IPS-18a (cell line): ENCODE measurements at regions not wholly inside any gene's neighbourhood (a gene's known extent, or its start where the extent isn't known, plus 50 kb on each side); places are given as distances from the start of the nearest gene placed in this dataset.

Source experiments
- H3K27ac ChIP-seq: one replicate; pipeline ENCODE4 v1.5.1; 2013; ENCODE audit warnings: low read length
- H3K27me3 ChIP-seq: one replicate; pipeline ENCODE4 v1.6.1; 2013; ENCODE audit warnings: mild to moderate bottlenecking, low read length; ENCODE audit not compliant: control insufficient read depth, insufficient read depth
- H3K36me3 ChIP-seq: one replicate; pipeline ENCODE4 v1.6.1; 2013; ENCODE audit warnings: low read depth, low read length; ENCODE audit not compliant: control insufficient read depth
- H3K4me1 ChIP-seq: one replicate; pipeline ENCODE4 v1.6.1; 2013; ENCODE audit warnings: low read depth, low read length; ENCODE audit not compliant: control insufficient read depth
- H3K4me3 ChIP-seq: one replicate; pipeline ENCODE4 v1.5.1; 2013; ENCODE audit warnings: low read length
- H3K9ac ChIP-seq: one replicate; pipeline ENCODE4 v1.6.1; 2013; ENCODE audit warnings: mild to moderate bottlenecking, low read length, moderate library complexity
- H3K9me3 ChIP-seq: one replicate; pipeline ENCODE4 v1.6.1; 2013; ENCODE audit warnings: low read depth, low read length; ENCODE audit not compliant: control insufficient read depth

DNA sequence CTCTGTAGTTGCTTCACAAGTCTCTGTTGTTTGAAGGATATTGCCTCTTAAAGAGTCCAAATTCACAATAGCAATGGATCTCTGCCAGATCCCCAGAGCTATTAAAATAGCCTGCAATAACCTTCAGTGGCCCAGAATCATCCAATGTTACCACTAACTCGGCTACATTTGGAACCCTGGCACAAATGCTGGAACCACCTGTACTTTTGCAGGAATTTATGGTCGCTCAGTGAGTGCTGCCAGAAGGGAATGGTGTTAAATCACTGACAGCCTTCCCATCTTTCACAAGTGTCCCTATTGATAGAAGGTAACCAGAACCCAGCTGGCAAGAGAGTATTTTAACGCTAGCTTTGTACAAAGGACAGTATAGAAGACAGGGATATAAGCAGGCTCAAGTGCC, 298.8 kb upstream of the PLSCR5 start:
- no peaks in the 10 kb centered on the region for H3K4me1 ChIP-seq
- no peak overlapping the region for H3K4me3 ChIP-seq
- no peak overlapping the region for H3K27ac ChIP-seq
- no peaks in the 10 kb centered on the region for H3K36me3 ChIP-seq
- H3K9me3 ChIP-seq: no peaks in the 10 kb centered on the region
- no peaks in the 10 kb centered on the region for H3K27me3 ChIP-seq
- H3K9ac ChIP-seq: no peak overlapping the region

DNA sequence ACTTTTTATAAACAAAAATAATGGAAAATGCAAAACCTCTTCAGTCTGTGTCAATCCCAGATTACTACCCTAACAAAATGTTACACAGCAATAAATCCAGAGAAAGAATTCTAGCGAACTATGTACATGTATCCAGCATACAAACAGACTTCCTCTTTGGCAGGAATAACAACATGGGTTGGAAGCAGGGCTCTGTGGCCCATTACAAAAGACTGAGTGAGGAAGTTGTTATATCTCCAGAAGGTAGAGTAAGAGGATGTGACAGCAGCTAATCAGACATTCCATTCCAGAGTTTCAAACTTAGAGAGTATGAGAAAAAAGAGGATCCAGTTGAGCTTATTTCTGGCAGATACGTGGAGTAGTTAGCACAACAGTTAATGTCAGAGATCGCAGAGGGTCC, 294.0 kb upstream of the PLSCR5 start:
- H3K4me1 ChIP-seq: no peaks in the 10 kb centered on the region
- H3K9ac ChIP-seq: no peak overlapping the region
- no peaks in the 10 kb centered on the region for H3K9me3 ChIP-seq
- no peak overlapping the region for H3K4me3 ChIP-seq
- H3K27ac ChIP-seq: no peak overlapping the region
- H3K27me3 ChIP-seq: no peaks in the 10 kb centered on the region
- no peaks in the 10 kb centered on the region for H3K36me3 ChIP-seq

DNA sequence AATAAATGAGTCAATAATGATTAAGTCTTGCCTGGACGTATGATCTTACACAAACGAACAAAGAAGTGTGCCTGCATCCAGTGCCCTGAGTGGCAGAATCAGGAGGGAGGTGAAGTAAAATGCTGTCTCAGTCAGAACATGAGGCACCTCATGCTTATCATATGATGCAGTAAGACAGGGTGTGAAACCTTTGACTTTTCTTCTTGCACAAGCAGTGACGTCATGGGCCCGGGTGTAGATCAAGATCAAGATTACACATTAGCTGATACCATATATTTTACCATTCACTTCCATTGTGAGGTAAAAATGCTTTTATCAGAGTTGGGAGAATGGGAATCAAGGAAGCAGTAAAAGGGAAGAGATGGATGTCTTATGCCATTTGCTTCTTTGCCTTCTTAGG, 291.6 kb upstream of the PLSCR5 start:
- Histone ChIP-seq H3K36me3 (no peaks in the 10 kb centered on the region), H3K27me3 (no peaks in the 10 kb centered on the region), H3K27ac (no peak overlapping the region), H3K4me3 (no peak overlapping the region), H3K9ac (no peak overlapping the region), H3K9me3 (no peaks in the 10 kb centered on the region), H3K4me1 (no peaks in the 10 kb centered on the region)

DNA sequence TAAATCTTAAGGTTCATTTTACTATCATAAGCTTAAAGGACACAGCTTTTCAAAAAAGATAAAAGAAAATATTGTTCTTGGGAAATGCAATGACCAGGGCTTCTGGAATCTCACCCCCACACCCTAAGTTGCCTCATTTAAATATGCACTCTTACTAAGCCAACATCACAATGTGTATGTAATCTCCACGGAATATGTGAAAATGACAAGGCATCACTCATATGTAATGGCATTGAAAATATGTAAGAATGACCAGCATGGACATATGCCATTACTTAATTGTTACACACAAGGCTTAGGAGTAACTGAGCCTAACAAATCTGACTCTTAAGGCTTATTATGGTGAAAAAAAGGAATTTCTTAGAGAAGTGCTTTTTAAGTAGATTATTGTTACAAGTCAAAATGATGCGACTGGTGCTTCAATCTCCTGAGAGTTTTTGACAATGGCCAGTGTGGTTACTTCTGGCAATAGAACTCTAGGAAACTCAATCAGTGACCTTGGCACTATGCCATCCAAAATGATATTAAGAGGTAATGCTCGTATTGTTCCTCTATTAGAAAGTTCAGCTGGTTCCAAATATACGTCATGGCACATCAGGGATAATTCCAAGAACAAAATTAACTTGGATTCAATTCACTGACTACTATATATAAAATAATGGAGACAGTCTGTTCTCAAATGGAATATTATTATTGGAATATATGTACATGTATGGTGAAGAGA, 290.0 kb upstream of the PLSCR5 start:
- Histone ChIP-seq H3K9me3 (no peaks in the 10 kb centered on the region), H3K27me3 (no peaks in the 10 kb centered on the region), H3K9ac (no peak overlapping the region), H3K36me3 (no peaks in the 10 kb centered on the region), H3K4me1 (no peaks in the 10 kb centered on the region), H3K27ac (no peak overlapping the region), H3K4me3 (no peak overlapping the region)

DNA sequence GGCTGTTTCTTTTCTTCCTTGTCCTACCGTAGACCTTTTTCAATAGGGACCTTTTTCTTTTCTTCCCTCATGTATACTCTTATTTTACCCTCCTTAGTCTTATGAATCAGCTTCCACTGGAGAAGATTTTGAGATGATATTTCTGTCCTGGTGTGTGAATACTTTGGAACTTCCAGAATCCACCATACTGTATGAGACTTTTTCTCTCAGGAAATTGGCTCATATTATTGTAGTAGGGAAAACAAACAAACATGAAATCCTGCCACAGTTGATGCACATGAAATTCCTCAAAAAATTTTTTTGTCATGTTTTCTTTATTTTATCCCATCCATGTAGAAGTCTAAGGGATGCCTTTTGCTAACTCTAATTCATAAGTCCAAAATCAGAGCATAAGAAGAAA, 289.3 kb upstream of the PLSCR5 start:
- H3K4me3 ChIP-seq: no peak overlapping the region
- no peak overlapping the region for H3K9ac ChIP-seq
- no peak overlapping the region for H3K27ac ChIP-seq
- H3K36me3 ChIP-seq: no peaks in the 10 kb centered on the region
- no peaks in the 10 kb centered on the region for H3K27me3 ChIP-seq
- H3K4me1 ChIP-seq: no peaks in the 10 kb centered on the region
- H3K9me3 ChIP-seq: no peaks in the 10 kb centered on the region

DNA sequence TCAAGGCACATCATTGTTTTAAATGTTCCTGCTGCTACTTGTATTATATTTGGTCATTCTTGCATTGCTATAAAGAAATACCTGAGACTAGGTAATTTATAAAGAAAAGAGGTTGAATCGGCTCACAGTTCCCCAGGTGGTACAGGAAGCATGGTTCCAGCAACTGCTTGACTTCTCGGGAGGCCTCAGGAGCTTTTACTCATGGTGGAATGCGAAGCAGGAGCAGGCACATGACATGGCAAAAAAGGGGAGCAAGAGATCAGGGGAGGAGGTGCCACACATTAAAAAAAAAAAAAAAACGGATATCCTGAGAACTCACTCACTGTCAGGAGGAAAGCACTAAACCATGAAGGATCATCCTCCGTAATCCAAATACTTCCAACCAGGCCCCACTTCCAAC, 286.9 kb upstream of the PLSCR5 start:
- Histone ChIP-seq H3K4me3 (no peak overlapping the region), H3K9ac (no peak overlapping the region), H3K4me1 (no peaks in the 10 kb centered on the region), H3K9me3 (no peaks in the 10 kb centered on the region), H3K27me3 (no peaks in the 10 kb centered on the region), H3K27ac (no peak overlapping the region), H3K36me3 (no peaks in the 10 kb centered on the region)

DNA sequence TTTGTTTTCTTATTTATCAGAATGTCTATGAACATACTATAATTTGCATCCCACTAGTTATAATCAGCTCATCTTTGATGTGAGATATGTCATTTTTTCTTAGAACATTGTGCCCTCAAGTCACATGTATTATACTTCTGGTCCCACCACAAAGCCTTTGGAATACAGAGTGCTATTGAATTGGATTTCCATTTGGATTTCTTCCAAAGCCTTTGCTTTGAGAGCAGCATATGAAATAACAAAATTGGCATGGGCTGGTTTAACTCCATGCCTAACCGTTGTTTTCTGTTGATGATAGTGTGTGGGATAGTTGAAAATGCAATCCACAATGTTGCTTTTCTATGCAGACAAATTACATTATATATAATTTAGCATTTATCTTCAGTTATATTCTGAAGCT, 284.5 kb upstream of the PLSCR5 start:
- H3K4me1 ChIP-seq: no peaks in the 10 kb centered on the region
- no peak overlapping the region for H3K9ac ChIP-seq
- no peaks in the 10 kb centered on the region for H3K27me3 ChIP-seq
- no peak overlapping the region for H3K4me3 ChIP-seq
- no peaks in the 10 kb centered on the region for H3K36me3 ChIP-seq
- H3K9me3 ChIP-seq: no peaks in the 10 kb centered on the region
- H3K27ac ChIP-seq: no peak overlapping the region

DNA sequence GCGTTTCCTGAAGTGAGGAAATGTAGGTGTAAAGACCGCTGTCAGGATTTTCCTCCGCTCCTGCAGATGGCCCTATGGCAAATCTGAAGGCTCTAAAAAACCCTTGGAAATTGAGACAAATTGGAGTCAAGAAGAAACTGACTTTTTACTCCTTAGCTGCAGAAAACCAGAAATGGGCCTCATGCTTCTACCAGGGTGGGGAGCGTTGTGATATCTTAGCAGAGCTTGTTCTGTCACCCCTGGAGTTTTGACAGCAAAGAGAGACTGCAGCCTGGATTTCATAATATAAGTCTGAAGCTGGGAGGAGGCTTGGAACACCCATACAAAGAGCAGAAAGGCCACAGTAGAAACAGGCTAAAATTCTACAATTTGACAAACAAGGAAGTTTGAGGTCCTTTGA, 283.0 kb upstream of the PLSCR5 start:
- H3K9ac ChIP-seq: no peak overlapping the region
- no peak overlapping the region for H3K27ac ChIP-seq
- no peaks in the 10 kb centered on the region for H3K4me1 ChIP-seq
- H3K4me3 ChIP-seq: no peak overlapping the region
- H3K27me3 ChIP-seq: no peaks in the 10 kb centered on the region
- no peaks in the 10 kb centered on the region for H3K9me3 ChIP-seq
- H3K36me3 ChIP-seq: no peaks in the 10 kb centered on the region

DNA sequence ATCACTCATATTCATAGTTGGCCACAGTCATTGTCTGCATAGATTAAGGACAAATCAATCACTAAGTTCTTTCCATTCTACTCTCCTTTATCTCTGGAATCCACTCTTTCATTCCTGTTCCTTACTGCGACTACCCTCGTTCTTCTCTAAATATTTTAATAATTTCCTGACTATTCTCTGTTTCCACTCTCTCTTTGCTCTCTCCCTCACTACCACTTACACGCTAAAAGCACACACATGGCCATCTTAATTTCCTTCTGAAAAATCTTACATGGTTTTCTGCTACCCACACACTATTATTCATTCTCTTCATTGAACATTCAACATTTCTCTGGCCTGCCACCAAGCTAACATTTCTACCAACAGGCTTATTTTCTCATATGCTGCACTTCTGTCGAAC, 279.6 kb upstream of the PLSCR5 start:
- H3K9me3 ChIP-seq: no peaks in the 10 kb centered on the region
- H3K9ac ChIP-seq: no peak overlapping the region
- H3K27me3 ChIP-seq: no peaks in the 10 kb centered on the region
- H3K4me1 ChIP-seq: no peaks in the 10 kb centered on the region
- H3K36me3 ChIP-seq: no peaks in the 10 kb centered on the region
- no peak overlapping the region for H3K4me3 ChIP-seq
- no peak overlapping the region for H3K27ac ChIP-seq

DNA sequence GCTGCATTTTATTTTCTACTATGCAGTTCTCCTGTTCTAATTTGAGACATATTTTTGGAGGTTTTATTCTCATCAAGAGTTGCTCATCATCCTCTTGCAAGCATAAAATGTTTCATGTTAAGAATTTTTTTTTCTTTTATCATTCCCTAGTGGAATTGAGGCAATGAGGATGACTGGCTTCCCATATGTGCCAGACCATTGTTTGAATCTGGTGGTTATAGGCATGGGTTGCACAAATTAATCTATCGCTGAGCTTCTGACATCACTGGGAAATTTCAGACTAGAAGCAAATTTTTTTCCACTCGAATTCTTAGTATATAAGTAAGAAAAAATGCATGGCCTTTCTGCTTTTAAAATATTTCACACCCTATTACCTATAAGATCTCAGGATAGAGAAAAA, 279.1 kb upstream of the PLSCR5 start:
- no peaks in the 10 kb centered on the region for H3K9me3 ChIP-seq
- no peaks in the 10 kb centered on the region for H3K36me3 ChIP-seq
- H3K9ac ChIP-seq: no peak overlapping the region
- H3K27ac ChIP-seq: no peak overlapping the region
- H3K4me1 ChIP-seq: no peaks in the 10 kb centered on the region
- no peak overlapping the region for H3K4me3 ChIP-seq
- no peaks in the 10 kb centered on the region for H3K27me3 ChIP-seq

DNA sequence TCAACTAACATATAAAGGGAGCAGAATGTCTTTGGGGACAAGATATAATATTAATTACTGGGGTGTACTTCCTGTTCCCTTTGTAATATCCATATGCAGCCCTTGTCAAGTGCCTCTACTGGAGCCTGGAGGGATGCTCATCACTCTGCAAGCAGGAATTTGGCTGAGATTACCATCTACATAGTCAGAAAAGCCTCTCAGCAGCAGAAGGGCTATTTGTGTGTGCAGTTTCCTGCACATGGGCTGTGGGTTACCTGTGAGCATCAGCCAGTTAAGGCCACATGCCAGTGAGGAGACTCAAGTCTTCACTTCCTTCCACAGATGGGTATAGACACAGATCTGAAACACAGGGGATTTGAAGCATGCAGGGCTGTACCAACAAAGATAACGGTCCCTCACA, 278.1 kb upstream of the PLSCR5 start:
- Histone ChIP-seq H3K4me1 (no peaks in the 10 kb centered on the region), H3K27ac (no peak overlapping the region), H3K4me3 (no peak overlapping the region), H3K9ac (no peak overlapping the region), H3K27me3 (no peaks in the 10 kb centered on the region), H3K36me3 (no peaks in the 10 kb centered on the region), H3K9me3 (no peaks in the 10 kb centered on the region)

DNA sequence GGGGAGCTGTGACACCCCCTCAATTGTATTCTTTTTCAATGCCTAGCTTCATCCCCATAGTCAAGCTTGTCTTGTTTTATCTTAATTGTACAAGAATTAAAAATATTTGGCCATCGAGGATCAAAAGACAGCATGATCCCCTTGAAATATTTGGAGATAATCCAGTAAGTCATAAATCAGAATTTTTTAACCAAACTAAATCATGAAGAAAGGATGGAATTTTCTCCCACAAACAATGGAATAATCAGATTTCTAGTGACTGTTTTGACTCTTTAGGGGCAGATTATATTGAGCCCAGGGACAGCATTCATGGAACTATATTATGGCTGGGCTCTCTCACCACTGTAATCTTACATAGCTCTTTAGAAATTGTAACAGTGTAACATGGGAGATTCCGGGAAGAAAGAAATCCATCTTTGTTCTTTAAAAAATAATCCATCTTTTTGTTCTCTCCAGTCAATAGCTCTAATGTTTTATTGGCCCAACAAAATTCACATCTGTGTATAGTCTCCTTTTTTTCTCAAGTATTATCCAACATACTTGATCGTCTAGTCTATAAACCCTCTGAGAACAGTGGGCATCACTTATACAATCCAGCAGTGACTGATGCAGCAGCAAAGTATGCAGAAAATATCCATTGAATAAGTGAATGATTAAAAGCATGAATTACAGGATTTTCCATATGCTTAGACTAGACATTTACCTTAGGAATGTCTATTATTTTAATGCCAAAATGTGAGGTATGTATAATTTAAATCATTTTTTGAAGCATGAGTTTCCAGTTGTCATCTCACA, 277.0 kb upstream of the PLSCR5 start:
- Histone ChIP-seq H3K9ac (no peak overlapping the region), H3K27ac (no peak overlapping the region), H3K9me3 (no peaks in the 10 kb centered on the region), H3K27me3 (no peaks in the 10 kb centered on the region), H3K36me3 (no peaks in the 10 kb centered on the region), H3K4me3 (no peak overlapping the region), H3K4me1 (no peaks in the 10 kb centered on the region)
